SK-N-SH (cell line): ENCODE measurements at regions not wholly inside any gene's neighbourhood (a gene's known extent, or its start where the extent isn't known, plus 50 kb on each side); places are given as distances from the start of the nearest gene placed in this dataset.

Experiments
- CTCF ChIA-PET: fragments of 300-600, 350-600 bp; formaldehyde crosslinking; extraction: SDS; loops from one replicate; lab custom pipeline; 2021; lab: Yijun Ruan, JAX
- POLR2A ChIA-PET: fragments of 350-600 bp; sonication (Branson Sonifier 250); formaldehyde crosslinking; extraction: SDS; loops from one replicate; lab custom pipeline; 2020; ENCODE audit warnings: antibody characterized with exemption, inconsistent platforms; lab: Yijun Ruan, JAX
- DNase-seq: peaks from one replicate; pipeline ENCODE4 v3.0.0; 2012
- H2AFZ ChIP-seq: fragments of 200-600 bp; sonication (generic); 2 replicates; pipeline ENCODE4 v1.8.1; 2016; ENCODE audit warnings: antibody characterized with exemption, mild to moderate bottlenecking, low read depth
- H3F3A ChIP-seq: fragments of 200-600 bp; sonication (generic); replicated peaks from 2 replicates; pipeline ENCODE3; 2016; ENCODE audit warnings: antibody characterized with exemption, mild to moderate bottlenecking; ENCODE audit not compliant: insufficient read depth
- H3K27ac ChIP-seq, 2 experiments: fragments of 200-500 bp in 1 of 2; fragments of 200-600 bp in 1 of 2; sonication (Bioruptor generic) in 1 of 2; sonication (generic), shearing (Covaris generic) in 1 of 2; 2 replicates each; pipeline versions ENCODE4 v1.5.1 to v1.6.1; 2014 to 2016; ENCODE audit warnings: low read depth in 2 of 2, inconsistent platforms in 1 of 2, low read length in 1 of 2, mild to moderate bottlenecking in 1 of 2, mixed read lengths in 1 of 2
- H3K27me3 ChIP-seq: fragments of 200-600 bp; sonication (generic), shearing (Covaris generic); 2 replicates; pipeline ENCODE4 v1.6.1; 2016; ENCODE audit warnings: mixed run types; ENCODE audit not compliant: insufficient read depth
- H3K36me3 ChIP-seq, 2 experiments: fragments of 200-500 bp in 1 of 2; fragments of 200-600 bp in 1 of 2; sonication (Bioruptor generic) in 1 of 2; sonication (generic) in 1 of 2; replicated peaks in 1 of 2; 2 replicates each; pipeline versions ENCODE3 to v1.5.1; 2014 to 2016; ENCODE audit warnings: low read length in 1 of 2, mild to moderate bottlenecking in 1 of 2; ENCODE audit not compliant: insufficient read depth in 2 of 2, control insufficient read depth in 1 of 2
- H3K4me1 ChIP-seq, 2 experiments: fragments of 200-500 bp in 1 of 2; fragments of 200-600 bp in 1 of 2; sonication (Bioruptor generic) in 1 of 2; sonication (generic), shearing (Covaris generic) in 1 of 2; 2 replicates each; pipeline versions ENCODE4 v1.5.1 to v1.6.1; 2014 to 2016; ENCODE audit warnings: low read depth in 1 of 2, low read length in 1 of 2, mixed run types in 1 of 2; ENCODE audit not compliant: insufficient read depth in 2 of 2, control insufficient read depth in 1 of 2
- H3K4me2 ChIP-seq: fragments of 200-600 bp; sonication (generic), shearing (Covaris generic); 2 replicates; pipeline ENCODE4 v1.6.1; 2017; ENCODE audit warnings: mixed run types
- H3K4me3 ChIP-seq, 2 experiments: fragments of 200-500 bp in 1 of 2; fragments of 200-600 bp in 1 of 2; sonication (Bioruptor generic) in 1 of 2; sonication (generic), shearing (Covaris generic) in 1 of 2; 2 replicates each; pipeline versions ENCODE4 v1.5.1 to v1.8.1; 2014 to 2016; ENCODE audit warnings: low read depth in 2 of 2, inconsistent platforms in 1 of 2, low read length in 1 of 2, mild to moderate bottlenecking in 1 of 2, mixed read lengths in 1 of 2, moderate library complexity in 1 of 2
- H3K79me2 ChIP-seq: fragments of 200-600 bp; sonication (generic); 2 replicates; pipeline ENCODE4 v1.8.1; 2017; ENCODE audit warnings: mild to moderate bottlenecking; ENCODE audit not compliant: insufficient read depth
- H3K9ac ChIP-seq: fragments of 200-600 bp; sonication (generic); 2 replicates; pipeline ENCODE4 v1.6.1; 2017; ENCODE audit warnings: mixed run types
- H3K9me2 ChIP-seq: fragments of 200-600 bp; sonication (generic); 2 replicates; pipeline ENCODE4 v1.6.1; 2017; ENCODE audit warnings: mixed run types
- H3K9me3 ChIP-seq: fragments of 200-600 bp; sonication (generic); 2 replicates; pipeline ENCODE4 v1.6.1; 2017; ENCODE audit warnings: mixed run types, mild to moderate bottlenecking, moderate library complexity
- H4K20me1 ChIP-seq: fragments of 200-600 bp; sonication (generic); 2 replicates; pipeline ENCODE4 v1.6.1; 2017; ENCODE audit warnings: mild to moderate bottlenecking, mixed run types; ENCODE audit not compliant: insufficient read depth
- EP300 ChIP-seq, 2 experiments: IDR thresholded peaks; 2 replicates each; pipeline versions ENCODE4 v1.4.0 to v1.6.1; 2012; ENCODE audit warnings: borderline replicate concordance in 1 of 2, low read depth in 1 of 2, low read length in 1 of 2
- EZH2phosphoT487 ChIP-seq: fragments of 200-600 bp; sonication (generic); IDR thresholded peaks from 2 replicates; pipeline ENCODE4 v1.6.1; 2017; ENCODE audit warnings: low read depth, mixed run types, mild to moderate bottlenecking, antibody characterized with exemption, moderate library complexity, borderline replicate concordance
- FOSL2 ChIP-seq: IDR thresholded peaks from 2 replicates; pipeline ENCODE4 v1.4.0; 2012; ENCODE audit warnings: low read depth, mild to moderate bottlenecking, moderate library complexity, borderline replicate concordance
- FOXM1 ChIP-seq: IDR thresholded peaks from 2 replicates; pipeline ENCODE4 v1.4.0; 2012; ENCODE audit warnings: low read depth, mild to moderate bottlenecking
- GABPA ChIP-seq: IDR thresholded peaks from 2 replicates; pipeline ENCODE4 v1.4.0; 2012; ENCODE audit warnings: low read depth, mild to moderate bottlenecking
- IRF3 ChIP-seq: fragments of 150-350 bp; IDR thresholded peaks from 2 replicates; pipeline ENCODE4 v1.6.1; 2016; ENCODE audit warnings: mild to moderate bottlenecking, low read depth, low read length
- MAX ChIP-seq: IDR thresholded peaks from 2 replicates; pipeline ENCODE4 v1.4.0; 2012; ENCODE audit warnings: low read depth
- MEF2A ChIP-seq: IDR thresholded peaks from 2 replicates; pipeline ENCODE4 v1.4.0; 2012; ENCODE audit warnings: low read depth, borderline replicate concordance
- MXI1 ChIP-seq: IDR thresholded peaks from 2 replicates; pipeline ENCODE4 v1.6.1; 2012; ENCODE audit warnings: mild to moderate bottlenecking, low read depth, low read length, improper control_type of control experiment
- NFIC ChIP-seq: IDR thresholded peaks from 2 replicates; pipeline ENCODE4 v1.4.0; 2012; ENCODE audit warnings: borderline replicate concordance
- POLR2AphosphoS5 ChIP-seq: IDR thresholded peaks from 2 replicates; pipeline ENCODE4 v1.6.1; 2012; ENCODE audit warnings: low read depth, low read length
- RAD21 ChIP-seq: IDR thresholded peaks from 2 replicates; pipeline ENCODE4 v1.6.1; 2012; ENCODE audit warnings: mild to moderate bottlenecking, low read length
- RXRA ChIP-seq: IDR thresholded peaks from 2 replicates; pipeline ENCODE4 v1.4.0; 2012; ENCODE audit warnings: low read depth, mild to moderate bottlenecking, borderline replicate concordance
- TAF1 ChIP-seq: IDR thresholded peaks from 2 replicates; pipeline ENCODE4 v1.6.1; 2012; ENCODE audit warnings: low read depth, mild to moderate bottlenecking, low read length, moderate library complexity, borderline replicate concordance
- TCF12 ChIP-seq: IDR thresholded peaks from 2 replicates; pipeline ENCODE4 v1.4.0; 2012
- TEAD4 ChIP-seq: IDR thresholded peaks from 2 replicates; pipeline ENCODE4 v1.4.0; 2012; ENCODE audit warnings: mild to moderate bottlenecking, borderline replicate concordance; ENCODE audit not compliant: insufficient read depth
- USF2 ChIP-seq: fragments of 150-350 bp; IDR thresholded peaks from 2 replicates; pipeline ENCODE4 v1.6.1; 2017; ENCODE audit warnings: antibody characterized with exemption, low read length, low read depth, borderline replicate concordance
- YY1 ChIP-seq: IDR thresholded peaks from 2 replicates; pipeline ENCODE4 v1.4.0; 2012; ENCODE audit warnings: low read depth, mild to moderate bottlenecking
- ZBTB33 ChIP-seq: IDR thresholded peaks from 2 replicates; pipeline ENCODE4 v1.4.0; 2012; ENCODE audit warnings: low read depth, borderline replicate concordance
- WGBS: methylation state at CpG from one replicate; pipeline ENCODE4 v1.1.6; 2017; ENCODE audit warnings: low lambda C conversion rate; 5-methylcytosine and 5-hydroxymethylcytosine counted together

GRCh38 chr15:62895905-62896316 is 146.6 kb upstream of the TPM1 start (continued):
- TF ChIP-seq ZBTB33 (no peak; the same call in 1 of the 2 replicates), RAD21 (no peak), MXI1 (no peak), TEAD4 (peak; percentile 60; the same call in 1 of the 2 replicates), FOSL2 (peak; percentile 41; the same call in 1 of the 2 replicates), EZH2phosphoT487 (no peak), NFIC (peak; percentile 65; the same call in 1 of the 2 replicates), IRF3 (no peak)

GRCh38 chr15:62896380-62896866 is 146.1 kb upstream of the TPM1 start:
- DNase-seq, result no peak
- H3K9me2 ChIP-seq, result no peaks in the 10 kb centered on the region
- H3F3A ChIP-seq, result peaks cover 41% of the 10 kb centered on the region
- ChIA-PET CTCF (interaction anchor here (1.5 kb wide), 2 partner anchors 144 to 151 kb away, joined by 5 read pairs; no protein-coding TSS in a partner anchor), POLR2A (no interaction called here)
- H3K4me1 ChIP-seq, result peaks cover 23 to 26% of the 10 kb centered on the region in 2 experiments
- H3K36me3 ChIP-seq, result no peaks in the 10 kb centered on the region
- peak overlapping the region; percentile 91 to 100 for H3K27ac ChIP-seq
- no peaks in the 10 kb centered on the region for H4K20me1 ChIP-seq
- TF ChIP-seq MXI1 (no peak), MAX (no peak), TCF12 (no peak), RAD21 (no peak)
- no peak overlapping the region for H2AFZ ChIP-seq
- peak overlapping the region in 1 of 2 experiments; percentile 18; a peak in 1 of 4 replicates for H3K4me3 ChIP-seq
- H3K79me2 ChIP-seq, result peaks cover 8% of the 10 kb centered on the region; the same call in 1 of the 2 replicates
- 16% methylated on average over 3 of the region's 3 CpGs for WGBS
- H3K4me2 ChIP-seq, result peak overlapping the region; percentile 71
- peak overlapping the region; percentile 91 for H3K9ac ChIP-seq
- no peaks in the 10 kb centered on the region for H3K9me3 ChIP-seq
- H3K27me3 ChIP-seq, result no peaks in the 10 kb centered on the region

- DNase-seq, result peak; percentile 78
- H3K9me3 ChIP-seq, result no peaks in the 10 kb centered on the region
- WGBS, result 2% methylated on average over 11 of the region's 19 CpGs
- POLR2A ChIA-PET, result no interaction called here
- H3K4me3 ChIP-seq, result 0 out of 4 replicates have a peak overlapping the region, but pooled peaks of 1 of the 2 experiments have one; percentile 7
- peak overlapping the region; percentile 91 for H3K9ac ChIP-seq
- H3K4me2 ChIP-seq, result peak overlapping the region; percentile 72
- H2AFZ ChIP-seq, result no peak overlapping the region
- peak overlapping the region; percentile 91 to 100; a peak in 3 of 4 replicates for H3K27ac ChIP-seq
- H3F3A ChIP-seq, result peaks cover 41% of the 10 kb centered on the region
- peaks cover 23 to 26% of the 10 kb centered on the region in 2 experiments for H3K4me1 ChIP-seq
- H3K27me3 ChIP-seq, result no peaks in the 10 kb centered on the region
- H3K9me2 ChIP-seq, result no peaks in the 10 kb centered on the region
- H4K20me1 ChIP-seq, result no peaks in the 10 kb centered on the region
- H3K36me3 ChIP-seq, result no peaks in the 10 kb centered on the region
- CTCF ChIA-PET, result no interaction called here
- H3K79me2 ChIP-seq, result peaks cover 8% of the 10 kb centered on the region; the same call in 1 of the 2 replicates
- TF ChIP-seq TAF1 (peak; percentile 57; the same call in 1 of the 2 replicates), USF2 (no peak), FOXM1 (peak; percentile 90; the same call in 1 of the 2 replicates), GABPA (peak; percentile 35; the same call in 1 of the 2 replicates), ZBTB33 (peak; percentile 91), RXRA (peak; percentile 95), POLR2AphosphoS5 (peak; percentile 84), EP300 (IDR thresholded peaks at IDR 0.05; ENCODE audit: borderline replicate concordance in 1 of 2, low read depth in 1 of 2, low read length in 1 of 2) (peak; percentile 57 to 99), YY1 (no peak), MEF2A (peak; percentile 93)
Measured at GRCh38 chr15:62896969-62897486, 145.5 kb upstream of the TPM1 start.
